CD4-positive, alpha-beta T cell treated with Interleukin-15 for 4 hours (primary cell): ENCODE measurements at regions not wholly inside any gene's neighbourhood (a gene's known extent, or its start where the extent isn't known, plus 50 kb on each side); places are given as distances from the start of the nearest gene placed in this dataset.

Source experiments
- DNase-seq: peaks from one replicate; pipeline ENCODE4 v3.0.0-alpha.2; 2020; ENCODE audit warnings: low spot score

- DNase-seq = no peak
Measured at GRCh38 chr10:131799429-131799828, 101.4 kb upstream of the PPP2R2D start.

- DNase-seq = no peak
Measured at GRCh38 chr10:131802156-131802915, 98.5 kb upstream of the PPP2R2D start.

- no peak for DNase-seq
Measured at GRCh38 chr10:131802996-131803395, 97.8 kb upstream of the PPP2R2D start.

- DNase-seq = no peak
Measured at GRCh38 chr10:131803860-131804425, 96.9 kb upstream of the PPP2R2D start.

GRCh38 chr10:131804551-131805295 is 96.1 kb upstream of the PPP2R2D start:
- DNase-seq = no peak

- no peak for DNase-seq
Measured at GRCh38 chr10:131805696-131806095, 95.1 kb upstream of the PPP2R2D start.

GRCh38 chr10:131806146-131806545 is 94.7 kb upstream of the PPP2R2D start:
- no peak for DNase-seq

GRCh38 chr10:131806646-131807317 is 94.0 kb upstream of the PPP2R2D start:
- DNase-seq = no peak

GRCh38 chr10:131808370-131808930 is 92.4 kb upstream of the PPP2R2D start:
- DNase-seq = no peak

GRCh38 chr10:131810036-131810804 is 90.6 kb upstream of the PPP2R2D start:
- DNase-seq = no peak

- DNase-seq = no peak
Measured at GRCh38 chr10:131810805-131811629, 89.8 kb upstream of the PPP2R2D start.

- no peak for DNase-seq
Measured at GRCh38 chr10:131811630-131812403, 89.0 kb upstream of the PPP2R2D start.

GRCh38 chr10:131812736-131813604 is 87.8 kb upstream of the PPP2R2D start:
- no peak for DNase-seq

GRCh38 chr10:131814567-131815265 is 86.1 kb upstream of the PPP2R2D start:
- DNase-seq = no peak

- DNase-seq = no peak
Measured at GRCh38 chr10:131815266-131816156, 85.3 kb upstream of the PPP2R2D start.

GRCh38 chr10:131816157-131816775 is 84.5 kb upstream of the PPP2R2D start:
- DNase-seq = no peak
